Keratinocyte (primary cell): ENCODE measurements at regions not wholly inside any gene's neighbourhood (a gene's known extent, or its start where the extent isn't known, plus 50 kb on each side); places are given as distances from the start of the nearest gene placed in this dataset.

Experiments used
- DNase-seq: peaks from one replicate; pipeline ENCODE4 v3.0.0-alpha.2; 2011; ENCODE audit warnings: low read depth, missing footprints, low spot score
- FAIRE-seq: peaks from 2 replicates; lab custom pipeline; 2011; peaks lifted over from hg19 to GRCh38; lab: Jason Lieb, UNC
- H2AFZ ChIP-seq: 2 replicates; pipeline ENCODE4 v1.6.0; 2012; ENCODE audit warnings: low read length, control low read depth, inconsistent platforms; ENCODE audit not compliant: control insufficient read depth
- H3K27ac ChIP-seq: 2 replicates; pipeline ENCODE4 v1.5.1; 2011; ENCODE audit warnings: low read length; ENCODE audit not compliant: control insufficient read depth, insufficient read depth
- H3K27me3 ChIP-seq: 3 replicates; pipeline ENCODE4 v1.6.0; 2011; ENCODE audit warnings: low read length; ENCODE audit not compliant: control insufficient read depth, insufficient read depth; ENCODE audit errors: extremely low read depth
- H3K36me3 ChIP-seq, 2 experiments: 2 replicates in 1 of 2; 3 replicates in 1 of 2; pipeline ENCODE4 v1.5.1; 2011; ENCODE audit warnings: low read length in 2 of 2, mild to moderate bottlenecking in 1 of 2; ENCODE audit not compliant: control insufficient read depth in 2 of 2, insufficient read depth in 2 of 2; ENCODE audit errors: extremely low read depth in 1 of 2
- H3K4me1 ChIP-seq: 3 replicates; pipeline ENCODE4 v1.5.1; 2011; ENCODE audit warnings: low read length; ENCODE audit not compliant: control insufficient read depth, insufficient read depth; ENCODE audit errors: extremely low read depth
- H3K4me2 ChIP-seq: 3 replicates; pipeline ENCODE4 v1.6.0; 2011; ENCODE audit warnings: low read depth, low read length; ENCODE audit not compliant: control insufficient read depth, insufficient read depth; ENCODE audit errors: extremely low read depth
- H3K4me3 ChIP-seq, 3 experiments: fragments of 200-600 bp in 1 of 3; sonication (generic) in 1 of 3; 2 replicates in 2 of 3; 3 replicates in 1 of 3; pipeline ENCODE4 v1.5.1; 2011 to 2016; ENCODE audit warnings: low read length in 3 of 3, mild to moderate bottlenecking in 3 of 3, control low read depth in 2 of 3, inconsistent platforms in 1 of 3, low read depth in 1 of 3, mixed read lengths in 1 of 3, mixed run types in 1 of 3, moderate library complexity in 1 of 3; ENCODE audit not compliant: control insufficient read depth in 2 of 3, insufficient read depth in 2 of 3; ENCODE audit errors: extremely low read depth in 1 of 3
- H3K79me2 ChIP-seq: 2 replicates; pipeline ENCODE4 v1.6.0; 2012; ENCODE audit warnings: low read length; ENCODE audit not compliant: control insufficient read depth, insufficient read depth
- H3K9ac ChIP-seq: 3 replicates; pipeline ENCODE4 v1.6.0; 2011; ENCODE audit warnings: low read length; ENCODE audit not compliant: control insufficient read depth, insufficient read depth; ENCODE audit errors: extremely low read depth
- H3K9me1 ChIP-seq: 3 replicates; pipeline ENCODE4 v1.6.0; 2011; ENCODE audit warnings: low read length; ENCODE audit not compliant: control insufficient read depth, insufficient read depth; ENCODE audit errors: extremely low read depth
- H3K9me3 ChIP-seq: 2 replicates; pipeline ENCODE4 v1.5.1; 2012; ENCODE audit warnings: low read depth, low read length; ENCODE audit not compliant: control insufficient read depth
- H4K20me1 ChIP-seq: 3 replicates; pipeline ENCODE4 v1.6.0; 2011; ENCODE audit warnings: low read length; ENCODE audit not compliant: control insufficient read depth, insufficient read depth; ENCODE audit errors: extremely low read depth
- CTCF ChIP-seq, 3 experiments: IDR thresholded peaks in 1 of 3; conservative IDR thresholded peaks in 1 of 3; optimal IDR thresholded peaks in 1 of 3; 2 replicates in 2 of 3; 3 replicates in 1 of 3; pipeline versions ENCODE3 to v1.5.1; 2011; ENCODE audit warnings: low read length in 3 of 3, mild to moderate bottlenecking in 3 of 3, moderate library complexity in 2 of 3, control low read depth in 1 of 3, inconsistent platforms in 1 of 3; ENCODE audit not compliant: insufficient read depth in 2 of 3; ENCODE audit errors: extremely low read depth in 1 of 3
- EZH2 ChIP-seq: IDR thresholded peaks from one replicate; pipeline ENCODE4 v1.6.1; 2012; ENCODE audit warnings: inconsistent platforms, mild to moderate bottlenecking, low read length, moderate library complexity
- dilution Hi-C: fragments of 300-500 bp; cut with MboI; formaldehyde crosslinking; loops from one replicate; pipeline ENCODE4 v1.7.0; 2020; ENCODE audit warnings: low sequenced_read_pairs; ENCODE audit not compliant: extremely low pct_ligation_motif_present

GRCh38 chr18:37669991-37670534 is 104.5 kb upstream of the CELF4 start:
- dilution Hi-C loops: no loop called here
- no peak for FAIRE-seq
- Histone ChIP-seq H3K79me2 (no peaks in the 10 kb centered on the region), H3K9ac (no peak overlapping the region), H3K4me2 (no peak overlapping the region), H3K9me1 (no peaks in the 10 kb centered on the region), H3K9me3 (no peaks in the 10 kb centered on the region), H3K4me1 (no peaks in the 10 kb centered on the region), H3K27me3 (no peaks in the 10 kb centered on the region), H3K4me3 (no peak overlapping the region), H3K36me3 (no peaks in the 10 kb centered on the region), H2AFZ (no peak overlapping the region), H3K27ac (no peak overlapping the region), H4K20me1 (no peaks in the 10 kb centered on the region)
- no peak for DNase-seq
- TF ChIP-seq CTCF (optimal IDR thresholded peaks at IDR 0.05 in 1 of 3, IDR thresholded peaks at IDR 0.05 in 1 of 3, conservative IDR thresholded peaks at IDR 0.05 in 1 of 3; ENCODE audit: extremely low read depth in 1 of 3, insufficient read depth in 2 of 3, low read length in 3 of 3): no peak
- TF ChIP-seq EZH2: no peak

DNA sequence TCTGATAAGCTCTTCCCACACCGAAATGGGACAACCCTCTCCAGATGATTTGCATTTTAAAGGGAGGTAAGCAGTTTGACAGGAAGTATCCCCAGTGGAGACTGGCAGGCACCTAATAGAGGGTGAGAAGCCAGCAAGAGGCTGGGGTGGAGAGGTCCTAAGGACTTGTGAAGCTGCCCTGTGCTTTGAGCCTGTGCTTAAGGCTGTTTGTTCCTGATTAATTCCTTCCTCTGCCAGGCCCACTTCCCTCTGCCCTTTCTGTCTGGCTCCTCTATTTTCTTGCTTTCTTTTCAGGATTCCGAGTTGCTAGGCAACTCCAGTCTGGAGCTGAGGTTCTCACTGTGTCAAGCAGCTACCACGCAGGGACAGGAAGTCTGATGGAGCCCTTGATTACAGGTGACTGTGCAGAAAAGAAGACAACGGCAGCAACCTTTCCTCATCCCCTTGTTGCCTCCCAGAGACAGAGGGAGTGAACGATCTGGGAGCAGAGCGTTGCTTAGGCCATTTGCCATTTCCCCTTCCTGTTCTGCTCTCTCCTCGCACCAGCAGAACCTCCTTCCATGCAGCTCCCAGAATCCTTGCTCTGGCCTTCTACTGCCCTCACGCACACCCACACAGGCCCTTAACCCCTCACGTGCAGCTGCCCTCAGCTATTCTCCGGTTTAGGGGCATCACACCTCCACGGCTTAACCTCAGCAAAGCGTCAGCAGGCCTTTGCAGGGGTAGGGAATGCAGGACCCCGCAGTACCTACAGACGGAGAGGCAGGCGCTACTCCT is 103.6 kb upstream of the CELF4 start:
- Histone ChIP-seq H3K79me2 (no peaks in the 10 kb centered on the region), H3K36me3 (no peaks in the 10 kb centered on the region), H3K4me3 (no peak overlapping the region), H3K9me3 (no peaks in the 10 kb centered on the region), H3K27me3 (no peaks in the 10 kb centered on the region), H3K4me2 (no peak overlapping the region), H3K9me1 (no peaks in the 10 kb centered on the region), H4K20me1 (no peaks in the 10 kb centered on the region), H3K27ac (no peak overlapping the region), H3K9ac (no peak overlapping the region), H3K4me1 (no peaks in the 10 kb centered on the region), H2AFZ (no peak overlapping the region)
- DNase-seq (no peak), FAIRE-seq (no peak)
- TF ChIP-seq CTCF (optimal IDR thresholded peaks at IDR 0.05 in 1 of 3, IDR thresholded peaks at IDR 0.05 in 1 of 3, conservative IDR thresholded peaks at IDR 0.05 in 1 of 3; ENCODE audit: extremely low read depth in 1 of 3, insufficient read depth in 2 of 3, low read length in 3 of 3) (no peak), EZH2 (no peak)
- dilution Hi-C loops: no loop called here
